ENCODE measurements at regions not wholly inside any gene's neighbourhood (a gene's known extent, or its start where the extent isn't known, plus 50 kb on each side); places are given as distances from the start of the nearest gene placed in this dataset.

DNA sequence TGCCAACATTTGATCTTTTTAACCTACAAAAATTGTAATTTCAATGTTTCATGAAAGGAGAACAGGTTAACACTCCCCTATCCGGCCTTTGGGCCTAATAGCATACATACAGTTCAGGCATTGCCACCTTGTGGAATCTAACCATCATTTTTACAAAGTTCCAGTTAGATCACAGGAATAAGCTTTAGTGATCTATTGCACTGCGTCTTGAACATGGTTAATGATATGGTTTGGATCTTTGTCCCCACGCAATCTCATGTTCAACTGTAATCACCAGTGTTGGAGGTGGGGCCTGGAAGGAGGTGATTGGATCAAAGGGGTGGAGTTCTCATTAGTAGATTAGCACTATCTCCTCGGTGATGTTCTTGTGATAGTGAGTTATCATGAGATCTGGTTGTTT lies 58.2 kb upstream of the NEUROD1 start (continued):
- TF ChIP-seq, protein P1, sequence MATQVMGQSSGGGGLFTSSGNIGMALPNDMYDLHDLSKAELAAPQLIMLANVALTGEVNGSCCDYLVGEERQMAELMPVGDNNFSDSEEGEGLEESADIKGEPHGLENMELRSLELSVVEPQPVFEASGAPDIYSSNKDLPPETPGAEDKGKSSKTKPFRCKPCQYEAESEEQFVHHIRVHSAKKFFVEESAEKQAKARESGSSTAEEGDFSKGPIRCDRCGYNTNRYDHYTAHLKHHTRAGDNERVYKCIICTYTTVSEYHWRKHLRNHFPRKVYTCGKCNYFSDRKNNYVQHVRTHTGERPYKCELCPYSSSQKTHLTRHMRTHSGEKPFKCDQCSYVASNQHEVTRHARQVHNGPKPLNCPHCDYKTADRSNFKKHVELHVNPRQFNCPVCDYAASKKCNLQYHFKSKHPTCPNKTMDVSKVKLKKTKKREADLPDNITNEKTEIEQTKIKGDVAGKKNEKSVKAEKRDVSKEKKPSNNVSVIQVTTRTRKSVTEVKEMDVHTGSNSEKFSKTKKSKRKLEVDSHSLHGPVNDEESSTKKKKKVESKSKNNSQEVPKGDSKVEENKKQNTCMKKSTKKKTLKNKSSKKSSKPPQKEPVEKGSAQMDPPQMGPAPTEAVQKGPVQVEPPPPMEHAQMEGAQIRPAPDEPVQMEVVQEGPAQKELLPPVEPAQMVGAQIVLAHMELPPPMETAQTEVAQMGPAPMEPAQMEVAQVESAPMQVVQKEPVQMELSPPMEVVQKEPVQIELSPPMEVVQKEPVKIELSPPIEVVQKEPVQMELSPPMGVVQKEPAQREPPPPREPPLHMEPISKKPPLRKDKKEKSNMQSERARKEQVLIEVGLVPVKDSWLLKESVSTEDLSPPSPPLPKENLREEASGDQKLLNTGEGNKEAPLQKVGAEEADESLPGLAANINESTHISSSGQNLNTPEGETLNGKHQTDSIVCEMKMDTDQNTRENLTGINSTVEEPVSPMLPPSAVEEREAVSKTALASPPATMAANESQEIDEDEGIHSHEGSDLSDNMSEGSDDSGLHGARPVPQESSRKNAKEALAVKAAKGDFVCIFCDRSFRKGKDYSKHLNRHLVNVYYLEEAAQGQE (IDR thresholded peaks at IDR 0.05; ENCODE audit: low read depth, low read length): no peak
- TF ChIP-seq MYC (IDR thresholded peaks at IDR 0.05; ENCODE audit: insufficient read depth, insufficient read length, insufficient replicate concordance, low read length, severe bottlenecking) (no peak), CBX3 (IDR thresholded peaks at IDR 0.05; ENCODE audit: borderline replicate concordance, low read depth) (no peak), ZZZ3 (IDR thresholded peaks at IDR 0.05; ENCODE audit: control insufficient read depth, insufficient read length, low read depth) (no peak), NFIC (IDR thresholded peaks at IDR 0.05; ENCODE audit: low read depth, low read length) (no peak), RCOR1 (conservative IDR thresholded peaks at IDR 0.05; ENCODE audit: low read depth, low read length) (no peak), WRNIP1 (IDR thresholded peaks at IDR 0.05; ENCODE audit: borderline replicate concordance, low read depth, low read length) (no peak)
- TF ChIP-seq, protein P2, sequence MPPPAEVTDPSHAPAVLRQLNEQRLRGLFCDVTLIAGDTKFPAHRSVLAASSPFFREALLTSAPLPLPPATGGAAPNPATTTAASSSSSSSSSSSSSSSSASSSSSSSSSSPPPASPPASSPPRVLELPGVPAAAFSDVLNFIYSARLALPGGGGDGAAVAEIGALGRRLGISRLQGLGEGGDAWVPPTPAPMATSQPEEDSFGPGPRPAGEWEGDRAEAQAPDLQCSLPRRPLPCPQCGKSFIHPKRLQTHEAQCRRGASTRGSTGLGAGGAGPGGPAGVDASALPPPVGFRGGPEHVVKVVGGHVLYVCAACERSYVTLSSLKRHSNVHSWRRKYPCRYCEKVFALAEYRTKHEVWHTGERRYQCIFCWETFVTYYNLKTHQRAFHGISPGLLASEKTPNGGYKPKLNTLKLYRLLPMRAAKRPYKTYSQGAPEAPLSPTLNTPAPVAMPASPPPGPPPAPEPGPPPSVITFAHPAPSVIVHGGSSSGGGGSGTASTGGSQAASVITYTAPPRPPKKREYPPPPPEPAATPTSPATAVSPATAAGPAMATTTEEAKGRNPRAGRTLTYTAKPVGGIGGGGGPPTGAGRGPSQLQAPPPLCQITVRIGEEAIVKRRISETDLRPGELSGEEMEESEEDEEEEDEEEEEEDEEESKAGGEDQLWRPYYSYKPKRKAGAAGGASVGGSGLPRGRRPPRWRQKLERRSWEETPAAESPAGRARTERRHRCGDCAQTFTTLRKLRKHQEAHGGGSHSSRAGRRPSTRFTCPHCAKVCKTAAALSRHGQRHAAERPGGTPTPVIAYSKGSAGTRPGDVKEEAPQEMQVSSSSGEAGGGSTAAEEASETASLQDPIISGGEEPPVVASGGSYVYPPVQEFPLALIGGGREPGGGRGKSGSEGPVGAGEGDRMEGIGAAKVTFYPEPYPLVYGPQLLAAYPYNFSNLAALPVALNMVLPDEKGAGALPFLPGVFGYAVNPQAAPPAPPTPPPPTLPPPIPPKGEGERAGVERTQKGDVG (CRISPR knock-in tag; IDR thresholded peaks at IDR 0.05): no peak

All from GM12878 (cell line).